ENCODE measurements at regions not wholly inside any gene's neighbourhood (a gene's known extent, or its start where the extent isn't known, plus 50 kb on each side); places are given as distances from the start of the nearest gene placed in this dataset.

DNA sequence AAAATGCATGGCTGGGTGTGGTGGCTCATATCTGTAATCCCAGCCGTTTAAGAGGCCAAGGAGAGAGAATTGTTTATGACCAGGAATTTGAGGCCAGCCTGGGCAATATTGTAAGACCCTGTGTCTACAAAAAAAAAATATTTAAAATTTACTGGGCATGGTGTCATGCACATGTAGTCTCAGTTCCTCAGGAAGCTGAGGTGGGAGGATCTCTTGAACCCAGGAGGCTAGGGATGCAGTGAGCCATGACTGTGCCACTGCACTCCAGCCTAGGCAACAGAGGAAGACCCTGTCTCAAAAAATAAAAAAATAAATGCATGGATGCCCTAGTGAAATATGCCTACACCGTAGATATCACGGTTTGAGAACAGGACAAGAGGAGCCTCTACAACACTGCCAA, 1331.2 kb upstream of the B3GALT2 start:
- DNase-seq (ENCODE audit: low spot score) = no peak
- Histone ChIP-seq H3K27me3 (ENCODE audit: insufficient read depth, poor library complexity, severe bottlenecking) (no peaks in the 10 kb centered on the region), H3K9me3 (ENCODE audit: severe bottlenecking) (no peaks in the 10 kb centered on the region), H3K36me3 (ENCODE audit: low read depth) (no peaks in the 10 kb centered on the region), H3K4me3 (ENCODE audit: severe bottlenecking) (no peak overlapping the region), H3K4me1 (ENCODE audit: insufficient read depth, poor library complexity, severe bottlenecking) (no peaks in the 10 kb centered on the region), H3K27ac (ENCODE audit: poor library complexity, severe bottlenecking) (no peak overlapping the region)
- TF ChIP-seq, protein P1, sequence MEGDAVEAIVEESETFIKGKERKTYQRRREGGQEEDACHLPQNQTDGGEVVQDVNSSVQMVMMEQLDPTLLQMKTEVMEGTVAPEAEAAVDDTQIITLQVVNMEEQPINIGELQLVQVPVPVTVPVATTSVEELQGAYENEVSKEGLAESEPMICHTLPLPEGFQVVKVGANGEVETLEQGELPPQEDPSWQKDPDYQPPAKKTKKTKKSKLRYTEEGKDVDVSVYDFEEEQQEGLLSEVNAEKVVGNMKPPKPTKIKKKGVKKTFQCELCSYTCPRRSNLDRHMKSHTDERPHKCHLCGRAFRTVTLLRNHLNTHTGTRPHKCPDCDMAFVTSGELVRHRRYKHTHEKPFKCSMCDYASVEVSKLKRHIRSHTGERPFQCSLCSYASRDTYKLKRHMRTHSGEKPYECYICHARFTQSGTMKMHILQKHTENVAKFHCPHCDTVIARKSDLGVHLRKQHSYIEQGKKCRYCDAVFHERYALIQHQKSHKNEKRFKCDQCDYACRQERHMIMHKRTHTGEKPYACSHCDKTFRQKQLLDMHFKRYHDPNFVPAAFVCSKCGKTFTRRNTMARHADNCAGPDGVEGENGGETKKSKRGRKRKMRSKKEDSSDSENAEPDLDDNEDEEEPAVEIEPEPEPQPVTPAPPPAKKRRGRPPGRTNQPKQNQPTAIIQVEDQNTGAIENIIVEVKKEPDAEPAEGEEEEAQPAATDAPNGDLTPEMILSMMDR (IDR thresholded peaks at IDR 0.05; ENCODE audit: poor library complexity, severe bottlenecking) = no peak
- ATAC-seq (ENCODE audit: low read depth) = no peak

DNA sequence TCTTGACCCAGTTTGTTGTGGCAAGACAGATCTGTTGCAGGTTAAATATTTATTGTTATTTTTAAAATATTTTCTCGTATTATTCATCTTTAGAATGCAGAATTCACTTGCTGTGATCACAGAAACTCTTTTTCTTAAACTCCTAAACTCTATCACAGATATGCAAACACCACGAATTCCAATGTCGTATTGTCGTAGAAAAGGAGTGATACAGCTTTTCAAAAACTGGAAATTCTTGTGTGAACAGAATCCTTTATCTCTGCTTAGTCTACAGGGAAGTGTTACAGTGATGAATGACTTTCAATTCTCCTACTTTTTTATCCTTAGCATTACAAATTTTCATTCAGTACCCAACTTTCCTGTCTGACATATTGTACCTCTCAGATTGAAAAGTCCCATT, 1329.5 kb upstream of the B3GALT2 start:
- no peak for DNase-seq (ENCODE audit: low spot score)
- Histone ChIP-seq H3K4me3 (ENCODE audit: severe bottlenecking) (no peak overlapping the region), H3K27ac (ENCODE audit: poor library complexity, severe bottlenecking) (no peak overlapping the region), H3K4me1 (ENCODE audit: insufficient read depth, poor library complexity, severe bottlenecking) (no peaks in the 10 kb centered on the region), H3K36me3 (ENCODE audit: low read depth) (no peaks in the 10 kb centered on the region), H3K27me3 (ENCODE audit: insufficient read depth, poor library complexity, severe bottlenecking) (no peaks in the 10 kb centered on the region), H3K9me3 (ENCODE audit: severe bottlenecking) (no peaks in the 10 kb centered on the region)
- TF ChIP-seq, protein P1 (IDR thresholded peaks at IDR 0.05; ENCODE audit: poor library complexity, severe bottlenecking) = no peak
- no peak for ATAC-seq (ENCODE audit: low read depth)

DNA sequence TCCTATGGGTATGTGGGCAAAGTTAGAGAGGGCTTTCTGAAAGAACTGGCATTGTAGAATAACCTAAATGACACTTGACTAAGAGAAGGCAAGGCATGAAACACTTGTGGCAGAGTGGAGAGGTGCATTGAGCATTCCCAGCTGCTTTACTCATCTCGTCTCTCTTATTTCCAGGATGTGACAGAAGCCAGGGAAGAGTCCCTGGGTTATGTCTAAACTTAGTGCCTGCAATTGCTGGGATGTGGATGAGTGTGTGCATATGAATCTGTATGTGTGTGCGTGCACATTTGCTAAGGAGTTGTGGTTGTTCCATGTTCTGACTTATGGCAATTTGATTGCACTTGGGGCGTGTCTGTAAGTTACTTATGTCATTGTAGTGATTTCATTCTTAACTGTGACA, 1326.5 kb upstream of the B3GALT2 start:
- H3K27me3 ChIP-seq (ENCODE audit: insufficient read depth, poor library complexity, severe bottlenecking) = no peaks in the 10 kb centered on the region

DNA sequence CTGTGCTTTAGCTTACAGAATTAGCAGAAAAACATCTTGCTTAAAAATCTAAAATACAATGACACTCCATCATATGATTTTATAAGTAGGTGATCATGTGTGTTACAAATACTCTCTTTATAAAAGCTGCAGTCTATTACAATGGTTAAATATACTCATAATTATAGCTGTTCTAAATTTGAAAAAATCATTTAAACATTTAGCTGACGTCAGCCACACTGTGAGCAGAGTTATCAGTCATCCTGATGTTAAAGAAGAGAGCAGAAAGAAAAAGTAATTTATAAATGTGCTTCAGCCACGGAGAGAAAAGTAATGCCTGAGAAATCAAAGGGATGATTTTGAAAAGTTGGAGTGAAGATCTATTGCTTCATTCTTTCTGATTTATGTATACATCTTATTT, 1325.9 kb upstream of the B3GALT2 start:
- TF ChIP-seq, protein P1 (IDR thresholded peaks at IDR 0.05; ENCODE audit: poor library complexity, severe bottlenecking) = no peak
- Histone ChIP-seq H3K27ac (ENCODE audit: poor library complexity, severe bottlenecking) (no peak overlapping the region), H3K27me3 (ENCODE audit: insufficient read depth, poor library complexity, severe bottlenecking) (no peaks in the 10 kb centered on the region)

More for the DNA sequence above, 1326.5 kb upstream of the B3GALT2 start:
- Histone ChIP-seq H3K4me3 (ENCODE audit: severe bottlenecking) (no peak overlapping the region), H3K36me3 (ENCODE audit: low read depth) (no peaks in the 10 kb centered on the region), H3K9me3 (ENCODE audit: severe bottlenecking) (no peaks in the 10 kb centered on the region), H3K27ac (ENCODE audit: poor library complexity, severe bottlenecking) (no peak overlapping the region), H3K4me1 (ENCODE audit: insufficient read depth, poor library complexity, severe bottlenecking) (no peaks in the 10 kb centered on the region)
- no peak for ATAC-seq (ENCODE audit: low read depth)
- TF ChIP-seq, protein P1 (IDR thresholded peaks at IDR 0.05; ENCODE audit: poor library complexity, severe bottlenecking) = no peak
- DNase-seq (ENCODE audit: low spot score) = no peak

DNA sequence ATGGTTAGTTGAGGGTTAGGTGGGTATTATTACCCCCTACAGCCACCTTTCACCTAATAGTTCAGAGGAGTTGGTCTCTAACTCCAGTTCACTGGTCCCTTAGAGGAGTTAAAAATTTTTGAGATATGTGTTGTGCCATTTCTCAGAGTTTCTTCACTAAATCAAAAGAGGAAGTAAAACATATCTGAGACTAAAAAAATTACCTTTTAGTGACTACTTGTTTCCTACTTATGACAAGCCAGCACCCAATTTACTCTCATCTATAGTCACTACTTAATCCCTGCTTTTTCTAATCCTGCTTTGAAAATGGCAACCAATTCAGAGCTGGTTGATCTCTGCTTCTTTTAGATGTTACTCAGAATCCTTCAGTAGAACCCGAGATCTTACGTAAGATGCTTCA, 1316.8 kb upstream of the B3GALT2 start:
- H3K4me1 ChIP-seq (ENCODE audit: insufficient read depth, poor library complexity, severe bottlenecking) = no peaks in the 10 kb centered on the region
- no peak overlapping the region for H3K27ac ChIP-seq (ENCODE audit: poor library complexity, severe bottlenecking)
- H3K36me3 ChIP-seq (ENCODE audit: low read depth) = no peaks in the 10 kb centered on the region
- TF ChIP-seq, protein P1 (IDR thresholded peaks at IDR 0.05; ENCODE audit: poor library complexity, severe bottlenecking) = no peak
- no peak overlapping the region for H3K4me3 ChIP-seq (ENCODE audit: severe bottlenecking)
- no peaks in the 10 kb centered on the region for H3K9me3 ChIP-seq (ENCODE audit: severe bottlenecking)
- no peak for ATAC-seq (ENCODE audit: low read depth)
- no peak for DNase-seq (ENCODE audit: low spot score)
- H3K27me3 ChIP-seq (ENCODE audit: insufficient read depth, poor library complexity, severe bottlenecking) = no peaks in the 10 kb centered on the region

More for the DNA sequence above, 1325.9 kb upstream of the B3GALT2 start:
- H3K4me3 ChIP-seq (ENCODE audit: severe bottlenecking) = no peak overlapping the region
- H3K4me1 ChIP-seq (ENCODE audit: insufficient read depth, poor library complexity, severe bottlenecking) = no peaks in the 10 kb centered on the region
- H3K36me3 ChIP-seq (ENCODE audit: low read depth) = no peaks in the 10 kb centered on the region
- no peaks in the 10 kb centered on the region for H3K9me3 ChIP-seq (ENCODE audit: severe bottlenecking)
- DNase-seq (ENCODE audit: low spot score) (no peak), ATAC-seq (ENCODE audit: low read depth) (no peak)

Data from RWPE2 (cell line).